ENCODE measurements at regions not wholly inside any gene's neighbourhood (a gene's known extent, or its start where the extent isn't known, plus 50 kb on each side); places are given as distances from the start of the nearest gene placed in this dataset.

DNA sequence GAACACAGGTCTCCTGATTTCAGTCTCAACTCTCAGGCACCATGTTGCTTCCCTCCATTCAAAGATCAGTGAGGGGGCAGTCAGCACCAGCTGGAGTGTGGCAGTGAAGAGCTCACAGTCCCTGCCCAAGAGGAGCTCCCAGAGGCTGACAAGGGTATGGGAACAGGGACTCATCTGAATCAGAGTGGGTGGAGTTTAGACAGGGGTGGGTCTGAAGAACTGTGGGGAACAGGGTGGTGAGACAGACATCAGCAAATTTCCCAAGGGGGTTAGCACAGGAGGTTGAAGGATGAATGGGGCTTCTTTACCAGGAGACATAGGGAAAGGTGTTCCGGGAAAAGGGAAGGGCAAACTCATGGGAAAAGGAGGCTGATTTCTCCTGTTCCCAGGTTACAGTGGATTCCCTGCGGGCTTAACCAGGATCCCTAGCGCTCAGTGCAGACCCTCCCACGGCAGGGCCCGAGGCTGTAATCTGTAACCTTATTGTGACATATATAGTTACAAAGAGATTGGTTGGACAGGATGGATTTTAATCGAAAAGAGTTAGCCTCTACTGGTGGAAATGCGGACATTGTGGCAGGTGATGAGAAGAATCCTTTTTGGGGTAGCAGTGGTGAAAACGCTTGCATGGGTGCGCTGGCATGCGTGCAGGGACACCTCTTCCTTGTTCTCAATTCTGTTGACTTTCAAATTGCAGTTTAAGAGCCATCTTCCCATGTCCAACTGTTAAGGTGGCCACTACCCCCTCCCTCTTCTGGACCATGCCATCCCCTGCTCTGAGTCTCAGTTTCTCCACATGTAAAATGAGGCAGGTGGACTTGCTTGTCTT lies 160.3 kb downstream of the SMAD6 start:
- no peak overlapping the region for H2BK20ac ChIP-seq (ENCODE audit: low read depth, low read length)
- H3K9ac ChIP-seq (ENCODE audit: low read depth, low read length), result no peak overlapping the region
- no peak overlapping the region; the same call in 1 of the 2 replicates for H3K14ac ChIP-seq (replicated peaks; ENCODE audit: low read depth, low read length)
- DNase-seq, result no peak
- dilution Hi-C loops (cut with HindIII; ENCODE audit: low sequenced_read_pairs, unreplicated experiment), result no loop called here
- TF ChIP-seq MAFK (IDR thresholded peaks at IDR 0.05; ENCODE audit: low read depth, low read length) (no peak), POLR2A (IDR thresholded peaks at IDR 0.05; ENCODE audit: low read depth, low read length) (no peak), SMC3 (IDR thresholded peaks at IDR 0.05; ENCODE audit: low read depth, low read length) (no peak), RCOR1 (IDR thresholded peaks at IDR 0.05; ENCODE audit: insufficient replicate concordance, low read length) (no peak), MXI1 (IDR thresholded peaks at IDR 0.05; ENCODE audit: borderline replicate concordance, low read depth, low read length) (no peak), MAZ (IDR thresholded peaks at IDR 0.05; ENCODE audit: borderline replicate concordance, low read depth, low read length) (no peak), RFX5 (IDR thresholded peaks at IDR 0.05; ENCODE audit: low read depth, low read length) (no peak), CHD1 (IDR thresholded peaks at IDR 0.05; ENCODE audit: low read depth, low read length) (no peak), RAD21 (IDR thresholded peaks at IDR 0.05; ENCODE audit: low read length) (no peak), NFE2L2 (IDR thresholded peaks at IDR 0.05; ENCODE audit: low read depth, low read length) (no peak), FOS (IDR thresholded peaks at IDR 0.05; ENCODE audit: low read depth, low read length) (no peak), BHLHE40 (IDR thresholded peaks at IDR 0.05; ENCODE audit: low read depth, low read length) (no peak)
- TF ChIP-seq, protein P1, sequence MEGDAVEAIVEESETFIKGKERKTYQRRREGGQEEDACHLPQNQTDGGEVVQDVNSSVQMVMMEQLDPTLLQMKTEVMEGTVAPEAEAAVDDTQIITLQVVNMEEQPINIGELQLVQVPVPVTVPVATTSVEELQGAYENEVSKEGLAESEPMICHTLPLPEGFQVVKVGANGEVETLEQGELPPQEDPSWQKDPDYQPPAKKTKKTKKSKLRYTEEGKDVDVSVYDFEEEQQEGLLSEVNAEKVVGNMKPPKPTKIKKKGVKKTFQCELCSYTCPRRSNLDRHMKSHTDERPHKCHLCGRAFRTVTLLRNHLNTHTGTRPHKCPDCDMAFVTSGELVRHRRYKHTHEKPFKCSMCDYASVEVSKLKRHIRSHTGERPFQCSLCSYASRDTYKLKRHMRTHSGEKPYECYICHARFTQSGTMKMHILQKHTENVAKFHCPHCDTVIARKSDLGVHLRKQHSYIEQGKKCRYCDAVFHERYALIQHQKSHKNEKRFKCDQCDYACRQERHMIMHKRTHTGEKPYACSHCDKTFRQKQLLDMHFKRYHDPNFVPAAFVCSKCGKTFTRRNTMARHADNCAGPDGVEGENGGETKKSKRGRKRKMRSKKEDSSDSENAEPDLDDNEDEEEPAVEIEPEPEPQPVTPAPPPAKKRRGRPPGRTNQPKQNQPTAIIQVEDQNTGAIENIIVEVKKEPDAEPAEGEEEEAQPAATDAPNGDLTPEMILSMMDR (conservative IDR thresholded peaks at IDR 0.05; ENCODE audit: low read depth, low read length), result no peak
- TF ChIP-seq, protein P2, sequence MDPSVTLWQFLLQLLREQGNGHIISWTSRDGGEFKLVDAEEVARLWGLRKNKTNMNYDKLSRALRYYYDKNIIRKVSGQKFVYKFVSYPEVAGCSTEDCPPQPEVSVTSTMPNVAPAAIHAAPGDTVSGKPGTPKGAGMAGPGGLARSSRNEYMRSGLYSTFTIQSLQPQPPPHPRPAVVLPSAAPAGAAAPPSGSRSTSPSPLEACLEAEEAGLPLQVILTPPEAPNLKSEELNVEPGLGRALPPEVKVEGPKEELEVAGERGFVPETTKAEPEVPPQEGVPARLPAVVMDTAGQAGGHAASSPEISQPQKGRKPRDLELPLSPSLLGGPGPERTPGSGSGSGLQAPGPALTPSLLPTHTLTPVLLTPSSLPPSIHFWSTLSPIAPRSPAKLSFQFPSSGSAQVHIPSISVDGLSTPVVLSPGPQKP (IDR thresholded peaks at IDR 0.05; ENCODE audit: borderline replicate concordance, low read depth, low read length), result no peak
- H3K9me1 ChIP-seq (ENCODE audit: insufficient read depth, low read length), result peaks cover 5% of the 10 kb centered on the region; the same call in 1 of the 2 replicates
- no peak overlapping the region for H3K4me3 ChIP-seq (ENCODE audit: insufficient read depth, low read depth, low read length)
- H3K36me3 ChIP-seq (ENCODE audit: control insufficient read depth, insufficient read depth, low read length), result peaks cover 4% of the 10 kb centered on the region; the same call in 1 of the 2 replicates
- peaks cover 7% of the 10 kb centered on the region for H3K4me1 ChIP-seq (ENCODE audit: control insufficient read depth, insufficient read depth, low read length)
- H2BK5ac ChIP-seq (ENCODE audit: low read depth, low read length, poor library complexity, severe bottlenecking), result no peak overlapping the region
- POLR2A ChIA-PET (ENCODE audit: unreplicated experiment), result no interaction called here
- no peak overlapping the region for H4K5ac ChIP-seq (ENCODE audit: low read depth, low read length)
- WGBS, 2 experiments (ENCODE audit: extremely low coverage in 2 of 2, insufficient read length in 1 of 2), result no CpG with 5 or more reads among the region's 10 CpGs
- no peaks in the 10 kb centered on the region for H3K9me3 ChIP-seq (ENCODE audit: control insufficient read depth, insufficient read depth, low read length)
- peaks cover 6 to 34% of the 10 kb centered on the region in 2 experiments; a peak in 3 of 4 replicates for H3K79me1 ChIP-seq (ENCODE audit: low read depth in 1 of 2, low read length in 2 of 2)
- H3K27ac ChIP-seq (ENCODE audit: insufficient read depth, low read length), result no peak overlapping the region
- peak overlapping the region; percentile 75 for H2AFZ ChIP-seq (replicated peaks; ENCODE audit: low read length, poor library complexity)
- intact Hi-C loops (cut with micrococcal nuclease), result loop anchor here (2.0 kb wide), 1 partner anchor 40 kb away; no protein-coding TSS in a partner anchor
- H3K4me2 ChIP-seq (ENCODE audit: low read depth, low read length), result no peak overlapping the region
- no peak overlapping the region for H3K18ac ChIP-seq (ENCODE audit: low read depth, low read length)
- H2BK15ac ChIP-seq (ENCODE audit: low read depth, low read length), result no peak overlapping the region
- in situ Hi-C loops (cut with MboI; ENCODE audit: low sequenced_read_pairs), result loop anchor here (25.0 kb wide), 1 partner anchor 500 kb away; the partner anchor contains the start of gene TIPIN
- peak overlapping the region; percentile 6 for H2AK9ac ChIP-seq (replicated peaks; ENCODE audit: low read depth, low read length, poor library complexity)
- peak overlapping the region; percentile 88; the same call in 1 of the 2 replicates for H2AK5ac ChIP-seq (ENCODE audit: low read depth, low read length)
- no peaks in the 10 kb centered on the region for H3K27me3 ChIP-seq (ENCODE audit: control insufficient read depth, insufficient read depth, low read length)
- CTCF ChIA-PET, result no interaction called here
- ATAC-seq (ENCODE audit: low read depth), result peak; percentile 32; the same call in 1 of the 2 replicates
- H3K23ac ChIP-seq (ENCODE audit: low read depth, low read length), result no peak overlapping the region
- BruUV-seq (replicated peaks), result no TSS peak
- H3K4ac ChIP-seq (ENCODE audit: low read depth, low read length), result peak overlapping the region; percentile 40; the same call in 1 of the 2 replicates
- H4K8ac ChIP-seq (ENCODE audit: low read depth in 2 of 2, low read length in 2 of 2), result peak overlapping the region in 1 of 2 experiments; percentile 6; a peak in 1 of 4 replicates
- H4K91ac ChIP-seq (ENCODE audit: insufficient read depth, low read depth, low read length), result no peak overlapping the region
- no peak overlapping the region for H3K56ac ChIP-seq (ENCODE audit: extremely low read depth, insufficient read depth, low read length)
- peaks cover 9% of the 10 kb centered on the region; the same call in 1 of the 2 replicates for H4K20me1 ChIP-seq (ENCODE audit: insufficient read depth, low read length)
- no peak overlapping the region for H2BK120ac ChIP-seq (ENCODE audit: low read depth, low read length)
